Parathyroid adenoma (tissue), 2 donors: ENCODE measurements at regions not wholly inside any gene's neighbourhood (a gene's known extent, or its start where the extent isn't known, plus 50 kb on each side); places are given as distances from the start of the nearest gene placed in this dataset.

Experiments
- H2AFZ ChIP-seq: fragments of 300-600 bp; sonication (generic); one replicate; pipeline ENCODE4 v1.7.0; 2017; ENCODE audit warnings: antibody characterized with exemption, mild to moderate bottlenecking
- H3K27ac ChIP-seq: fragments of 300-600 bp; sonication (generic); one replicate; pipeline ENCODE4 v1.7.0; 2017
- H3K27me3 ChIP-seq: fragments of 300-600 bp; sonication (generic); one replicate; pipeline ENCODE4 v1.7.0; 2017; ENCODE audit warnings: low read length; ENCODE audit not compliant: control insufficient read depth, insufficient read depth
- H3K36me3 ChIP-seq: fragments of 300-600 bp; sonication (generic); one replicate; pipeline ENCODE4 v1.7.0; 2017; ENCODE audit warnings: low read length; ENCODE audit not compliant: control insufficient read depth, insufficient read depth
- H3K4me1 ChIP-seq: fragments of 300-600 bp; sonication (generic); one replicate; pipeline ENCODE4 v1.7.0; 2017; ENCODE audit warnings: control low read depth
- H3K4me2 ChIP-seq: fragments of 300-600 bp; sonication (generic); one replicate; pipeline ENCODE4 v1.7.0; 2017; ENCODE audit warnings: low read length
- H3K4me3 ChIP-seq: fragments of 300-600 bp; sonication (generic); one replicate; pipeline ENCODE4 v1.7.0; 2017; ENCODE audit warnings: low read depth, low read length
- H3K79me2 ChIP-seq: fragments of 300-600 bp; sonication (generic); one replicate; pipeline ENCODE4 v1.7.0; 2017; ENCODE audit warnings: control low read depth
- H3K9ac ChIP-seq: fragments of 300-600 bp; sonication (generic); one replicate; pipeline ENCODE4 v1.7.0; 2017; ENCODE audit warnings: mild to moderate bottlenecking
- H3K9me3 ChIP-seq: fragments of 300-600 bp; sonication (generic); one replicate; pipeline ENCODE4 v1.7.0; 2017; ENCODE audit warnings: low read length; ENCODE audit not compliant: control insufficient read depth
- CTCF ChIP-seq: fragments of 300-600 bp; sonication (generic); IDR thresholded peaks from one replicate; pipeline ENCODE4 v1.7.0; 2017; ENCODE audit warnings: antibody characterized with exemption, mild to moderate bottlenecking
- donor health status: primary hyperparathyroidism.

GRCh38 chr18:4908328-4908727 is 288.7 kb downstream of the AKAIN1 start:
- Histone ChIP-seq H3K36me3 (no peaks in the 10 kb centered on the region), H3K27me3 (no peaks in the 10 kb centered on the region), H3K9me3 (no peaks in the 10 kb centered on the region), H2AFZ (no peak overlapping the region), H3K4me3 (no peak overlapping the region), H3K9ac (no peak overlapping the region), H3K4me1 (no peaks in the 10 kb centered on the region), H3K27ac (no peak overlapping the region), H3K4me2 (no peak overlapping the region), H3K79me2 (no peaks in the 10 kb centered on the region)
- TF ChIP-seq CTCF, result no peak

GRCh38 chr18:4906856-4907255 is 290.2 kb downstream of the AKAIN1 start:
- Histone ChIP-seq H3K27me3 (no peaks in the 10 kb centered on the region), H2AFZ (no peak overlapping the region), H3K79me2 (no peaks in the 10 kb centered on the region), H3K9me3 (no peaks in the 10 kb centered on the region), H3K4me2 (no peak overlapping the region), H3K4me1 (no peaks in the 10 kb centered on the region), H3K9ac (no peak overlapping the region), H3K4me3 (no peak overlapping the region), H3K36me3 (no peaks in the 10 kb centered on the region), H3K27ac (no peak overlapping the region)
- no peak for TF ChIP-seq CTCF

DNA sequence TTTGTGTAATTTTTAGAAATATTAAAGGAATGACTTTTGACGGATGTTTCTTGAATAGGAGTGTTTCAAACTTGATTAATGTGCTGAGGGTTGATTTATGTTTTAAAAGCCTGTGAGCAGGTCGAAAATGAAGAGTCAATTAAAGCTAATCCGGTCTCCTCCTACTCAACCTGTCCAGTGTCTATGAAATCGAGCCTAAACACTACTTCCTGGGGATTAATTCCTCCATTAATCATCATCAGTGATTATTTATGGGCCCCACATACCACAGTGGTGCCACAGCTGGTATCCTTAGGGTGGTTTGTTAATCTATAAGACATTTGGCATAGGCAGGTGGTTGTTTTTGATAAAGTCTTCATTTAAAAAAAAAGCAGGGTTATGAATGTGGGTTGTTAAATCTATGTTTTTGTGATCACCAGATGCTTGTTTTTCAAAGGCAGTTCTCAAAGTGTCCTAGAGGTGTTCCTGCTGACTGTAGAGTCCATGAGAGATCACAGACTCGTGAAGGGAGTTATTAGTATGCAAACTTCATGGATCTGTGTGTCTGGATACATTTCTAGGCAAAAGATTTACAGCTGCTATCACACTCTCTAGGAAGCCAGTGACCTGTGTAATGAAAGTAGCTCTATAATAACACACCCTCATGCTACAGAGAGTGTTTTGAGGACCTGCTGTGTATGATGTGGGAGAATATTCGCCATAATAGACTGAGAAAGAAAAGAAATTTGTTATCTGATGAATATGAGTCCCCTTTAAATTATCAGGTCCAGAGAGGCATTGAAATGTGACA is 308.6 kb downstream of the AKAIN1 start:
- no peaks in the 10 kb centered on the region for H3K4me1 ChIP-seq
- no peaks in the 10 kb centered on the region for H3K79me2 ChIP-seq
- TF ChIP-seq CTCF, result no peak
- H3K4me2 ChIP-seq, result no peak overlapping the region
- H3K4me3 ChIP-seq, result no peak overlapping the region
- no peak overlapping the region for H3K27ac ChIP-seq
- no peaks in the 10 kb centered on the region for H3K9me3 ChIP-seq
- no peak overlapping the region for H2AFZ ChIP-seq
- no peaks in the 10 kb centered on the region for H3K36me3 ChIP-seq
- H3K27me3 ChIP-seq, result no peaks in the 10 kb centered on the region
- H3K9ac ChIP-seq, result no peak overlapping the region

GRCh38 chr18:4878480-4878879 is 318.6 kb downstream of the AKAIN1 start:
- no peak for TF ChIP-seq CTCF
- H3K36me3 ChIP-seq, result no peaks in the 10 kb centered on the region

DNA sequence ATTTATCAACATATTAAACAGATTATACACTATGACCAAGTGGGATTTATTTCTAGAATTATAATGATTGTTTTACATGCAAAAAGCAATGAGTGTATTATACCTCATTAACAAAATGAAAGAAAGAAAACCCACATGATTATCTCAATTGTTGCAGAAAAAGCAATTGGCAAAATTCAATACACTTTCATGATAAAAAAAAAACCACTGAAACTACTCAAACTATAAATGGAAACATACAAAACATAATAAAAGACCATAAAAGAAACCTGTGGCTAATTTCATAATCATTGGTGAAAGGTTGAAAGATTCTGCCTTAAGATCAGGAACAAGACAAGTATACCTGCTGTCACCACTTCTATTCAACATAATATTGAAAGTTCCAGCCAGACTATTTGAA is 325.9 kb downstream of the AKAIN1 start:
- no peaks in the 10 kb centered on the region for H3K36me3 ChIP-seq
- H3K27ac ChIP-seq, result no peak overlapping the region
- H2AFZ ChIP-seq, result no peak overlapping the region
- H3K9me3 ChIP-seq, result no peaks in the 10 kb centered on the region
- no peaks in the 10 kb centered on the region for H3K4me1 ChIP-seq
- H3K4me2 ChIP-seq, result no peak overlapping the region
- no peak overlapping the region for H3K9ac ChIP-seq
- no peaks in the 10 kb centered on the region for H3K27me3 ChIP-seq
- H3K79me2 ChIP-seq, result no peaks in the 10 kb centered on the region
- no peak for TF ChIP-seq CTCF
- no peak overlapping the region for H3K4me3 ChIP-seq

More at GRCh38 chr18:4878480-4878879, 318.6 kb downstream of the AKAIN1 start:
- Histone ChIP-seq H3K79me2 (no peaks in the 10 kb centered on the region), H2AFZ (no peak overlapping the region), H3K9me3 (no peaks in the 10 kb centered on the region), H3K4me1 (no peaks in the 10 kb centered on the region), H3K4me2 (no peak overlapping the region), H3K27ac (no peak overlapping the region), H3K9ac (no peak overlapping the region), H3K4me3 (no peak overlapping the region), H3K27me3 (no peaks in the 10 kb centered on the region)
